ENCODE measurements at regions not wholly inside any gene's neighbourhood (a gene's known extent, or its start where the extent isn't known, plus 50 kb on each side); places are given as distances from the start of the nearest gene placed in this dataset.

- H3K4me3 Mint-ChIP-seq = no peak overlapping the region
- peaks cover 4% of the 10 kb centered on the region for H3K27me3 Mint-ChIP-seq
- no peak overlapping the region for H3K27ac Mint-ChIP-seq
- H3K4me1 Mint-ChIP-seq (ENCODE audit: low read depth) = no peaks in the 10 kb centered on the region
- H3K36me3 Mint-ChIP-seq = no peaks in the 10 kb centered on the region
- H3K9me3 Mint-ChIP-seq (ENCODE audit: low read depth) = no peaks in the 10 kb centered on the region
These were observed 116.0 kb downstream of the ELAPOR2 start for GRCh38 chr7:86943447-86943846.

GRCh38 chr7:86942995-86943394 lies 116.5 kb downstream of the ELAPOR2 start:
- Mint-ChIP-seq H3K27ac (no peak overlapping the region), H3K36me3 (no peaks in the 10 kb centered on the region), H3K4me3 (no peak overlapping the region), H3K9me3 (ENCODE audit: low read depth) (no peaks in the 10 kb centered on the region), H3K27me3 (peaks cover 4% of the 10 kb centered on the region), H3K4me1 (ENCODE audit: low read depth) (no peaks in the 10 kb centered on the region)

- Mint-ChIP-seq H3K36me3 (no peaks in the 10 kb centered on the region), H3K4me3 (no peak overlapping the region), H3K27me3 (peaks cover 4% of the 10 kb centered on the region), H3K27ac (no peak overlapping the region), H3K9me3 (ENCODE audit: low read depth) (no peaks in the 10 kb centered on the region), H3K4me1 (ENCODE audit: low read depth) (no peaks in the 10 kb centered on the region)
These were observed 117.4 kb downstream of the ELAPOR2 start for GRCh38 chr7:86942081-86942480.

- Mint-ChIP-seq H3K36me3 (no peaks in the 10 kb centered on the region), H3K4me1 (ENCODE audit: low read depth) (no peaks in the 10 kb centered on the region), H3K27ac (no peak overlapping the region), H3K27me3 (peaks cover 2% of the 10 kb centered on the region), H3K9me3 (ENCODE audit: low read depth) (no peaks in the 10 kb centered on the region), H3K4me3 (no peak overlapping the region)
These were observed 120.1 kb downstream of the ELAPOR2 start for GRCh38 chr7:86939197-86939814.

GRCh38 chr7:86937363-86937878 lies 122.0 kb downstream of the ELAPOR2 start:
- Mint-ChIP-seq H3K4me3 (no peak overlapping the region), H3K36me3 (no peaks in the 10 kb centered on the region), H3K4me1 (ENCODE audit: low read depth) (no peaks in the 10 kb centered on the region), H3K9me3 (ENCODE audit: low read depth) (no peaks in the 10 kb centered on the region), H3K27me3 (peaks cover 2% of the 10 kb centered on the region), H3K27ac (no peak overlapping the region)

GRCh38 chr7:86933295-86933845 lies 126.1 kb downstream of the ELAPOR2 start:
- Mint-ChIP-seq H3K9me3 (ENCODE audit: low read depth) (no peaks in the 10 kb centered on the region), H3K4me3 (no peak overlapping the region), H3K27ac (no peak overlapping the region), H3K27me3 (no peaks in the 10 kb centered on the region), H3K36me3 (peaks cover 2% of the 10 kb centered on the region), H3K4me1 (ENCODE audit: low read depth) (no peaks in the 10 kb centered on the region)

- Mint-ChIP-seq H3K4me3 (no peak overlapping the region), H3K36me3 (peaks cover 2% of the 10 kb centered on the region), H3K9me3 (ENCODE audit: low read depth) (no peaks in the 10 kb centered on the region), H3K27ac (no peak overlapping the region), H3K4me1 (ENCODE audit: low read depth) (no peaks in the 10 kb centered on the region), H3K27me3 (peaks cover 2% of the 10 kb centered on the region)
These were observed 127.4 kb downstream of the ELAPOR2 start for GRCh38 chr7:86932038-86932512.

GRCh38 chr7:86931439-86931838 lies 128.0 kb downstream of the ELAPOR2 start:
- H3K27ac Mint-ChIP-seq = peak overlapping the region; percentile 51

GRCh38 chr7:86930554-86931307 lies 128.7 kb downstream of the ELAPOR2 start:
- Mint-ChIP-seq H3K36me3 (peaks cover 2% of the 10 kb centered on the region), H3K27me3 (peaks cover 2% of the 10 kb centered on the region), H3K27ac (no peak overlapping the region), H3K9me3 (ENCODE audit: low read depth) (no peaks in the 10 kb centered on the region), H3K4me3 (no peak overlapping the region), H3K4me1 (ENCODE audit: low read depth) (no peaks in the 10 kb centered on the region)

More at GRCh38 chr7:86931439-86931838, 128.0 kb downstream of the ELAPOR2 start:
- peaks cover 2% of the 10 kb centered on the region for H3K27me3 Mint-ChIP-seq
- H3K9me3 Mint-ChIP-seq (ENCODE audit: low read depth) = no peaks in the 10 kb centered on the region
- H3K4me1 Mint-ChIP-seq (ENCODE audit: low read depth) = no peaks in the 10 kb centered on the region
- no peak overlapping the region for H3K4me3 Mint-ChIP-seq
- peaks cover 2% of the 10 kb centered on the region for H3K36me3 Mint-ChIP-seq

GRCh38 chr7:86929293-86930109 lies 130.0 kb downstream of the ELAPOR2 start:
- no peaks in the 10 kb centered on the region for H3K9me3 Mint-ChIP-seq (ENCODE audit: low read depth)
- H3K4me3 Mint-ChIP-seq = no peak overlapping the region
- peaks cover 2% of the 10 kb centered on the region for H3K27me3 Mint-ChIP-seq
- H3K27ac Mint-ChIP-seq = no peak overlapping the region
- peaks cover 2% of the 10 kb centered on the region for H3K36me3 Mint-ChIP-seq
- no peaks in the 10 kb centered on the region for H3K4me1 Mint-ChIP-seq (ENCODE audit: low read depth)

- Mint-ChIP-seq H3K4me1 (ENCODE audit: low read depth) (no peaks in the 10 kb centered on the region), H3K27ac (no peak overlapping the region), H3K36me3 (peaks cover 2% of the 10 kb centered on the region), H3K4me3 (no peak overlapping the region), H3K9me3 (ENCODE audit: low read depth) (no peaks in the 10 kb centered on the region), H3K27me3 (peaks cover 2% of the 10 kb centered on the region)
These were observed 131.1 kb downstream of the ELAPOR2 start for GRCh38 chr7:86928308-86928707.

GRCh38 chr7:86926732-86927131 lies 132.7 kb downstream of the ELAPOR2 start:
- no peak overlapping the region for H3K27ac Mint-ChIP-seq
- H3K9me3 Mint-ChIP-seq (ENCODE audit: low read depth) = no peaks in the 10 kb centered on the region
- no peaks in the 10 kb centered on the region for H3K4me1 Mint-ChIP-seq (ENCODE audit: low read depth)
- H3K27me3 Mint-ChIP-seq = peaks cover 2% of the 10 kb centered on the region
- no peak overlapping the region for H3K4me3 Mint-ChIP-seq
- peaks cover 2% of the 10 kb centered on the region for H3K36me3 Mint-ChIP-seq

GRCh38 chr7:86925221-86925620 lies 134.2 kb downstream of the ELAPOR2 start:
- Mint-ChIP-seq H3K4me1 (ENCODE audit: low read depth) (no peaks in the 10 kb centered on the region), H3K36me3 (peaks cover 2% of the 10 kb centered on the region), H3K27me3 (peaks cover 2% of the 10 kb centered on the region), H3K27ac (no peak overlapping the region), H3K4me3 (no peak overlapping the region), H3K9me3 (ENCODE audit: low read depth) (no peaks in the 10 kb centered on the region)

GRCh38 chr7:86923527-86923926 lies 135.9 kb downstream of the ELAPOR2 start:
- Mint-ChIP-seq H3K4me1 (ENCODE audit: low read depth) (no peaks in the 10 kb centered on the region), H3K4me3 (no peak overlapping the region), H3K36me3 (peaks cover 1% of the 10 kb centered on the region)

More at GRCh38 chr7:86923527-86923926, 135.9 kb downstream of the ELAPOR2 start:
- H3K27me3 Mint-ChIP-seq = peaks cover 3% of the 10 kb centered on the region
- H3K9me3 Mint-ChIP-seq (ENCODE audit: low read depth) = no peaks in the 10 kb centered on the region
- no peak overlapping the region for H3K27ac Mint-ChIP-seq

Measured in activated naive CD8-positive, alpha-beta T cell (primary cell).